Right renal pelvis (tissue), 4 donors: ENCODE measurements at regions not wholly inside any gene's neighbourhood (a gene's known extent, or its start where the extent isn't known, plus 50 kb on each side); places are given as distances from the start of the nearest gene placed in this dataset.
"Not testable (repeated sequence)": the region's sequence is repeated elsewhere in the genome, so short reads cannot be mapped to it uniquely, and the experiment has no call there.

Source experiments
- DNase-seq, 4 donors: peaks; one replicate each; pipeline ENCODE4 v3.0.0-alpha.2; 2013; ENCODE audit warnings: low read depth in 4 of 4, low spot score in 3 of 4, missing footprints in 1 of 4

- DNase-seq: no peak
These were observed 98.9 kb upstream of the WAC start for GRCh38 chr10:28434063-28434462.

- no peak for DNase-seq
These were observed 90.5 kb upstream of the WAC start for GRCh38 chr10:28442403-28442802.

- DNase-seq: no peak
These were observed 88.9 kb upstream of the WAC start for GRCh38 chr10:28444031-28444430.

- DNase-seq: peak in 2 of 4 donors; percentile 13 to 18
These were observed 87.4 kb upstream of the WAC start for GRCh38 chr10:28445516-28445915.

GRCh38 chr10:28449382-28449781 is 83.5 kb upstream of the WAC start:
- DNase-seq: no peak

- DNase-seq: no peak
These were observed 83.0 kb upstream of the WAC start for GRCh38 chr10:28449926-28450325.

GRCh38 chr10:28453926-28454325 is 79.0 kb upstream of the WAC start:
- no peak for DNase-seq

GRCh38 chr10:28457110-28457509 is 75.8 kb upstream of the WAC start:
- no peak for DNase-seq

GRCh38 chr10:28457873-28458272 is 75.0 kb upstream of the WAC start:
- not testable (repeated sequence) for DNase-seq

- no peak for DNase-seq
These were observed 73.3 kb upstream of the WAC start for GRCh38 chr10:28459453-28460144.

GRCh38 chr10:28463141-28463540 is 69.8 kb upstream of the WAC start:
- no peak for DNase-seq

- no peak for DNase-seq
These were observed 69.1 kb upstream of the WAC start for GRCh38 chr10:28463676-28464395.

GRCh38 chr10:28467615-28468014 is 65.3 kb upstream of the WAC start:
- no peak for DNase-seq

- DNase-seq: no peak
These were observed 64.0 kb upstream of the WAC start for GRCh38 chr10:28468707-28469483.

GRCh38 chr10:28470873-28471651 is 61.9 kb upstream of the WAC start:
- DNase-seq: no peak

GRCh38 chr10:28471652-28472050 is 61.3 kb upstream of the WAC start:
- no peak for DNase-seq

GRCh38 chr10:28478646-28479045 is 54.3 kb upstream of the WAC start:
- DNase-seq: no peak

GRCh38 chr10:28479425-28479865 is 53.5 kb upstream of the WAC start:
- DNase-seq: peak in 1 of 4 donors; percentile 20

- DNase-seq: no peak
These were observed 52.8 kb upstream of the WAC start for GRCh38 chr10:28479927-28480627.

GRCh38 chr10:28480628-28480965 is 52.3 kb upstream of the WAC start:
- no peak for DNase-seq
